ENCODE measurements at regions not wholly inside any gene's neighbourhood (a gene's known extent, or its start where the extent isn't known, plus 50 kb on each side); places are given as distances from the start of the nearest gene placed in this dataset.
"Not testable (repeated sequence)": the region's sequence is repeated elsewhere in the genome, so short reads cannot be mapped to it uniquely, and the experiment has no call there.

DNA sequence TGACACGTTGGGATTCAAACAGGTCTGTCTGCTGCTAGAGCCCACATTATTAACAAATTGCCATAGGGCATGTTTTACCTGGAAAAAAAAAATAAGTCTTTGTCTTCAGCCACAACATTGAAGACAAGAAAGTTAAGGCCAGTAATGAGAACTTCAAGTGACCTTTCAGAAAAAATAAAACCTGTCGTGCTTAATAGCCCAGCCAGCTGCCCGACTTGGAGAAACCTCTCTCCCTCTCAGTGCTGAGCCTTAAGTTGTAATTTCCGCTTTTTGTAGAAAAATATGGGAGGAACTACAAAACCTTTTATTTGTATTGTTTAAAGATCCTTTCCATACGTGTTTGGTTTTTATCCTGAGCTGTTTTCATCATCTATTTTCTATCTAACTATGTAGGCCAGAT, 454.3 kb upstream of the SLITRK6 start:
- not testable (repeated sequence) for DNase-seq

GRCh38 chr13:86255820-86256219, 456.6 kb upstream of the SLITRK6 start:
- not testable (repeated sequence) for DNase-seq

DNA sequence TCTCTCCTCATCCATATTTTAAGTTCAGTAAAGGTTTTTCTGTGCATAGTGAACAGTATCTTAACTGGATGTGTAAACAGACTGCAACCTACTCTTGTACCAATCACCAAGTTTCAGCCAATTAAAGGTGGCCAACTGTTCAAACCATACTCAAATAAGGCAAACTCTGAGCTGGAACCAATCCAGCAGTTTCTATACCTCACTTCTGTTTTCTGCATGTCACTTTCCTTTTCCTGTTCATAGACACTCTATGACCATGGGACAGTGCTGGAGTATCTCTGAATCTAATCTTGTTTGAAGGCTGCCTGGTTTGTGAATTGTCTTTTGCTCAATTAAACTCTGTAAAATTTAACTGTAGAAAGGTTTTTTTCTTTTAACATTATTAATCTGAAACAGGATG, 470.3 kb upstream of the SLITRK6 start:
- DNase-seq, result no peak

DNA sequence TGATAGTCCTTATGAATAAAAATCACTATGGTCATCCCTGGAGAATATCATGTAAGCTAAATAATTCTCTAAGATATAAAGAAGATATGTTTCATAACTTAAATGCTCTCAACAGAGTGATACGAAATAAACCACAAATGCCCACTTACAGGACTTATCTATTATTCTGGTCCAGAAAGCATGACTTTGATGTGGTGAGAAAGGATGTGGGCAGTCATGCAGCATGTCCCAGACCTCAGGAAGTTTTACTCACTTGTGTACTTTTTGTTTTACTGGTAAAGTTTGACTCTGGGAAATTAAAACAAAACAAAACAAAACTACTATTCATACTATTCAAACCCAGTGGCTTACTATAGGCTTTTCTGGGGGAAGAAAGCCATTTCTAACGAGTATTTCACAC, 483.2 kb upstream of the SLITRK6 start:
- no peak for DNase-seq

DNA sequence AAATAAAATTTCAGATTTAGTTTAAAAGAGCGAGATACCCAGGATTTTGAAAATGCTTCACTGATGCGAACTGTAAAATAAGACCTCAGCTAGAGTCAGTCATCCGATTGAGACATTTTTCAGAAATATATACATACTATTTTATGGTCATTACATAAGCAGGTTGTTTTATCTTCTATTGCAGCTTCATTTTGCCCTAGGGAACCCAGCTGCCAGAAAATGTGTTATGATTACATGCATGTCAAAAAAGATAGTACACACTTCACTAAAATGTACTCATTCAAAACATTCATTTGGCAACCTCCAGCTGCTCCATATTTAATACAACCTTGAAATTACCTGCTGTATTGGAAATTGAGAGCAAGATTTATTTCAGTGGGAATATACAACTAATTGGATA, 483.8 kb upstream of the SLITRK6 start:
- no peak for DNase-seq

GRCh38 chr13:86298725-86299124, 499.5 kb upstream of the SLITRK6 start:
- DNase-seq, result no peak

DNA sequence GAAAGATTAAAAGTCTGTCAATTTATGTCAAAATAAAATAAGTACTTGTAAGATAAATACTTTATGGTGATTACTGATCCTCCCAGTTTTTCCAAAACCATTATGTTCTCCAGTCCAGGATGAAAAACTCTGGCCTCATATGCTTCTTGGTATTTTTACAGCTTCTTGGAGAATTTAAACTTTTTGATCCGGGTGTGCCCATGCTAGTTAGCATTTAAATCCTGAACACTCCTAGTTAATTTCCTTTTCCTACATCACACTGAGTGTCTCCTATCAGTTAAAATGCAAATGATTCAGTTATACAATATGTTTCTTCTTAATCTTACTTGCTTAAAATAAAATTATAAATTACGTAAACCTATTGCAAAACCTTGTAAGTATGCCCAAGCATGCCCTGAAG, 499.9 kb upstream of the SLITRK6 start:
- DNase-seq, result no peak

- DNase-seq, result no peak
Measured at GRCh38 chr13:86309881-86310280, 510.7 kb upstream of the SLITRK6 start.

- DNase-seq, result no peak
Measured at GRCh38 chr13:86313421-86313820, 514.2 kb upstream of the SLITRK6 start.

DNA sequence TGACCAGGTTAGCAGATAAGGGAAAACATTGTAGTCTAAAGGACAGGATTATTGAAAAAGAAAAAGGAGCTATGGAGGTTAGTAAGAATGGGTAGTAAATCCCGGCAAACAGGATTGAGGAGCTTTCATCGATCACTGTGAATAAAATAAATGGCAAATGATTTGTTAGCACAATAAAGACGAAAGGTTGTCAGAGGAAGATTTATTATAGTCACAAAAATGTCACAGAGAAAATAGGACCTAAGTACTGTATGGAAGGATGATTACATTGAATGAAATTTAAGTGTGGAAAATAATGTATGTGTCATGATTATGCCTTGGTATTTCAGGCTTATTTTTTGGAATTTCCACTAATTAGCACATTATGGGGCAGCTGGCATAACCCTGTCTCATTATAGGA, 519.2 kb upstream of the SLITRK6 start:
- no peak for DNase-seq

GRCh38 chr13:86324191-86324590, 525.0 kb upstream of the SLITRK6 start:
- DNase-seq, result no peak

- DNase-seq, result no peak
Measured at GRCh38 chr13:86355301-86355700, 556.1 kb upstream of the SLITRK6 start.

DNA sequence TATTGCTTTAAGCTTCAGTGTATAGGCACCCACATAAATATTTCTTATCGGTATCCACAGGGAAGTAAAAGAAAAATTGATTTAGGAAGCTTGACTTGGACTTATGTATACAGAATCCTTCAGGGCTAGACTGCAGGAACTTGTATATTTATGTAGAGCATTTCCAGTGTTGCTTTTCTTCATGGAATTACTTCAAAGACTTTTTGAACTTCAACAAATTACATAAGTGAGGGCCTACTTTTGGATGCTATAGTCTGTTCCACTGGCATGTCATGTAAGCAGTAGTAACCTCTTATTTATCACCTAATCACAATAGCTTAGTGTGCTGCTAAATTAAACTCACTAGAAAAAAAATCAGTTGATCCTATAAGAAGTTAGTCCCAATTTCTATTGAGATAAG, 557.9 kb upstream of the SLITRK6 start:
- DNase-seq, result no peak

GRCh38 chr13:86363749-86364148, 564.5 kb upstream of the SLITRK6 start:
- DNase-seq, result not testable (repeated sequence)

- DNase-seq, result no peak
Measured at GRCh38 chr13:86368924-86369323, 569.7 kb upstream of the SLITRK6 start.

DNA sequence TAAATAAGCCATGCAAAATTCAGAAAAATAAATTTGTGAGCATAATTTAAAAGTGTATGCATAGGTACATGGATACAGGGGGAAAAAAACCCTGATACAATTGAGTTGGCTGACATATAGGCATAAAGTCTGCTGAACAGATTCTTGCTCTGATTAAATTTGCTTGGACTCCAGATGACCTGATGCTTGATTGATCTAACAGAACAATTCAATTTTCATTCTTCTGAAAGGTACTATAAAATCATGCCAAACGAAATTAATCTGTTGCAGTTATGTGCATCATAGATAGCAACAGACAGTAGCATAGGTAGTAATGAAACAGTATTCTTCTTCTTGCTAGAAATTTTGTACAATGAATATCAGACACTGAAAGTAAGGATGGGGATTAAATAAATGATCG, 578.2 kb upstream of the SLITRK6 start:
- no peak for DNase-seq

- no peak for DNase-seq
Measured at GRCh38 chr13:86378628-86379027, 579.4 kb upstream of the SLITRK6 start.

GRCh38 chr13:86383151-86383550, 583.9 kb upstream of the SLITRK6 start:
- no peak for DNase-seq

DNA sequence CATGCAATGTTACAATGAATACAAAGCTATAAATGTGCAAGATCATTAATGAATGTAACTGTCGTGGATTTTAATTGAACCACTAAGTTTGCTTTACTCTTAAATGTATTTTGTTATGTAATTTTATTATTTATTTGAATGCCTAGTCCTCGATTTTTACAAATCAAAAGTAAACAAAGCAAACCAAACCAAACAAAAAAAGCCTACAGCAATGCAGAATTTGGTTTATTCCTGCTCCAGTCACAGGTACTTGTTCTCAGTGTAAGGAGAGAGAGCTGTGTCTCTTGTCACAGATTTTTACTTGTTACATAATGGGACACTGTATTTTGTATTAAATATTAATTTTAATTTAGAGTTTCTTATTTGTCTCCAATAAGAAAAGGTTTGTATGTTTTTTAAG, 584.3 kb upstream of the SLITRK6 start:
- DNase-seq, result no peak

DNA sequence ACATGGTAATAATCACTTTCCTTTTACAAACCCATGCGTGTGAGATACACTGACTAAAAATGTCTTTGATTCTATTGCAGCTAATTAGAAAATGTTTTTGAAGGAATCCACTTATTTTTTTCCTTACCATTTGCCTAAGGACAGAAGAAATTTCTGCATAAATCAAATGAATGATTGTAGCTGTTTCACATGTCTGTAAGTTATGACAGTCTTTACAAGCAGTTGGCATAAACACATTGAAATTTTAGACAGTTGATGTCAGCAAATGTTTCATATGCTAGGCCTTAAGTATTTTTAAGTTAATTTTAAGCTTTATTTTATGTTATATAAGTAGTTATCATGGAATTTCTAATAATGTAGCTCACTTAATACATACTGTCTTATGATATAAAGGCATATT, 598.4 kb upstream of the SLITRK6 start:
- no peak for DNase-seq

DNA sequence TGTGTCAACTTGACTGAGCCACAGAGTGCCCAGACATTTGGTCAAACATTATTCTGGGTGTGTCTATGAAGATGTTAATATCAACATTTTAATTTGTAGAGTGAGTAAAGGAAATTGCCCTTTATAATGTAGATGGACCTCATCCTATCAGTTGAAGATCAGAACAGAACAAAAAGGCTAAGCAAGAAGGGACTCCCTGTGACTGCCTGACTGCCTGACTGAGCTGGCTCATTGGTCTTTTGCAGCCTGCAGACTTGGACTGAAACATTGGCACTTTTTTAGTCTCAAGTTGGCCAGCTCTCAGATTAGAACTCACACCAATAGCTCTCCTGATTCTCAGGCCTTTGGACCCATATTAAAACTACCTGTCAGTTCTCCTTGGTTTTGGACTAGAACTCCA, 600.4 kb upstream of the SLITRK6 start:
- DNase-seq, result no peak

DNA sequence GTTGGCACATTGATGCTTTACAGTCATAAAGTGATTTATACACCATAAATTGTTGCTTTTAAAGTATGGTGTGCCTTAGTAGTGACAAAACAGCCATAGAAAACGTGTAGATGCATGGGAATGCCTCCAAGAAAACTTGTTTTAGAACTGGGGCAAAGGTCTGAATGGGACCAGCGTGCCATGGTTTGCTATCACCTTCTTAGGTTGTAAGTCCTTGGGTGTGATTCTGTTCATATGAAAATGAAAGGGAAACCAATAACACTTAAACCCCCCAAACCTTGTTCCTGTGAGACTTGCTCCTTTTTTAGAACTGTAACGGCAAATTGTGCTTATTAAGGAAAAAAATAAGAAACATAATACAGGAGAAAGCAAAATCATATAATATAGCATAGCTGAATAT, 603.3 kb upstream of the SLITRK6 start:
- DNase-seq, result no peak

DNA sequence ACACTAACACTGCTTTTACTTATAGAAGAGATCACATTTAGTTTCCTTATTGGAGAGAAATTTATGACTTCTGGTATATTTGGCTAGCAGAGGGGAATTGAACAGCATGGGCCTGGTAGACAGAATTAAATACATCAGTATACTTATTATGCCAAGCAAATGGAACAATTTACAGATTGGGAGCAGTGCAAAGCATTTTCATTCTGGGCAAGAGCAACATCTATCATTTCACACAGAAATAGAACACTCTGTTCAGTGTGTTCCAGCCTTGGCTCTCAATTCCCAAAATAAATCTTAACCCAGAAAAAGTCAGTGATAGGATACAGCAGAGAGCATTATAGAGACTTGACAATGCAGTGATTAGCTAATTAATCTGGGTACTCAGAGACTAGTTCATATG, 604.0 kb upstream of the SLITRK6 start:
- no peak for DNase-seq

- no peak for DNase-seq
Measured at GRCh38 chr13:86409466-86410241, 610.4 kb upstream of the SLITRK6 start.

DNA sequence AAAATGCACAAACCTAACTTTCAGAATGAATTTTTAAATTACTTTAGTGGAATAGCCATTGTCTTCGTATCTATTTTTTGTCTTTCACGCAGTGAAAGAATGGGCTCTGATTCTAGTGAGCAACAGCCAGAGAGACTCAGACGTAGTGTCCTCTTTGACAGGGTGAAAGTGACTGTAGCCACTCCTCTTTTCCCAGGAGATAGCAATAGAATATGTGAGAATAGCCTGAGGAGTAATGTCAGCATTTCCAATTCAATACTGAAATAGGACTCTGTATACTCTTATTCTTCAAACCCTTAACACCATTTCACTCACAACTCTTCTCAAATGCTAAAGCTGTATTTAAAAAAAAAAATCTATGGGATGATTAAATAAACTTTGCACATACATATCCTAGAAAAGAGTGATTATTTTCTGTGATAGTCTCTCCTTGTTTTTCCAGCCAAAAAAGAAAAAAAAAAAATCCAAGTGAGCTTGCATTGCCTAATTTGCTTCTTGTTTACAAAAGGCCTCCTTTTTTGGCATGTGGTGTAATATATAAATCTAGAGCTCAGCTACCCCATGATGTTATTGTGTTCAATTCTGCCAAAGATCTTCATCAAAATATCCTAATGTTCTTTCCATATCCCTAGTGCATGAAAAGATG, 626.1 kb upstream of the SLITRK6 start:
- no peak for DNase-seq
